ENCODE measurements at regions not wholly inside any gene's neighbourhood (a gene's known extent, or its start where the extent isn't known, plus 50 kb on each side); places are given as distances from the start of the nearest gene placed in this dataset.

DNA sequence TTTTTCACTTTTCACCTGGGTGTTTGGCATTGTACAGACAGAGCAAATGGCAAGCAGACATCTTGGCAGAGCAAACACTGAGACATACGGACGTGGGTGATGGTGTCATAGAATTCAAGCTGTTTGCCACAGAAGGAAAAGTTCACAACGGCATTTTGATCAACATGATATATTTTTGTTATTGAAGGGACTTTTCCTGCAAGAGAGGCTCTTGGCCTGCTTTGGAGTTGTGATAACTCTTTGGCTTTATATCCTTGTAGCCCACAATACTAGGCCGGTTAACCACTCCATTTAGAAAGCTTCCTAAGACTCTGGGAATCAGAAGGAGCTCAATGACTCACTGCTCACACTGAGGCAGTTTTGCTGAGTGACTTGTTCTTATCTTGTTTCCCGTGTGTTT is 1038.3 kb downstream of the TLE1 start:
- no peak overlapping the region for H3K4me3 ChIP-seq
- H3K9me3 ChIP-seq, result peaks cover 0 to 8% of the 10 kb centered on the region in 2 donors
- TF ChIP-seq, protein P1, sequence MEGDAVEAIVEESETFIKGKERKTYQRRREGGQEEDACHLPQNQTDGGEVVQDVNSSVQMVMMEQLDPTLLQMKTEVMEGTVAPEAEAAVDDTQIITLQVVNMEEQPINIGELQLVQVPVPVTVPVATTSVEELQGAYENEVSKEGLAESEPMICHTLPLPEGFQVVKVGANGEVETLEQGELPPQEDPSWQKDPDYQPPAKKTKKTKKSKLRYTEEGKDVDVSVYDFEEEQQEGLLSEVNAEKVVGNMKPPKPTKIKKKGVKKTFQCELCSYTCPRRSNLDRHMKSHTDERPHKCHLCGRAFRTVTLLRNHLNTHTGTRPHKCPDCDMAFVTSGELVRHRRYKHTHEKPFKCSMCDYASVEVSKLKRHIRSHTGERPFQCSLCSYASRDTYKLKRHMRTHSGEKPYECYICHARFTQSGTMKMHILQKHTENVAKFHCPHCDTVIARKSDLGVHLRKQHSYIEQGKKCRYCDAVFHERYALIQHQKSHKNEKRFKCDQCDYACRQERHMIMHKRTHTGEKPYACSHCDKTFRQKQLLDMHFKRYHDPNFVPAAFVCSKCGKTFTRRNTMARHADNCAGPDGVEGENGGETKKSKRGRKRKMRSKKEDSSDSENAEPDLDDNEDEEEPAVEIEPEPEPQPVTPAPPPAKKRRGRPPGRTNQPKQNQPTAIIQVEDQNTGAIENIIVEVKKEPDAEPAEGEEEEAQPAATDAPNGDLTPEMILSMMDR (IDR thresholded peaks at IDR 0.05), result no peak
- H3K27ac ChIP-seq, result peak overlapping the region in 1 of 2 donors; percentile 41
- ATAC-seq, result peak; percentile 60
- intact Hi-C loops (cut with DNase I), result no loop called here
- H3K4me1 ChIP-seq, result peaks cover 0 to 4% of the 10 kb centered on the region in 2 donors
- no peaks in the 10 kb centered on the region for H3K36me3 ChIP-seq
- H3K27me3 ChIP-seq, result no peaks in the 10 kb centered on the region
- peak in 1 of 4 donors; percentile 10 for DNase-seq

DNA sequence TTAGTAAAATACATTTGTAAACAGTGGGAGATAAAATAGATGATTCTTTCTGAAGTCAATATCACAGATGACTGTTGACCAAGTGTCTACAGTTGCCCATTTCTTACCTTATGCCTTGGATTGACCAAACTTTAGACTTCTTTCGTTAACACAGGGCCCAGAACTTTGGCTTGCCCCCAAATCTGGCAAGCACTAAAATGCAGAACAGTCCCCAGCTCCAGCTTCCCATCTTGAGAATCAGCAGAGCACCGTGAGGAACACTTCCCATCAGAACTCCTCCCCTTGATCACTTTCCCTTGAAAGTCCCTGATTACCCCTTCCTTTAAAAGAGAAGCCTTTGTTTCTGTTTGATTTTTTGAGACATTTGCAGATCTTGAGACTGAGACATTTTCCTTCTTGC is 1039.9 kb downstream of the TLE1 start:
- Histone ChIP-seq H3K9me3 (peaks cover 0 to 6% of the 10 kb centered on the region in 2 donors), H3K27ac (peak overlapping the region in 1 of 2 donors; percentile 57), H3K36me3 (no peaks in the 10 kb centered on the region), H3K4me3 (no peak overlapping the region), H3K4me1 (peaks cover 0 to 4% of the 10 kb centered on the region in 2 donors), H3K27me3 (no peaks in the 10 kb centered on the region)
- ATAC-seq (no peak), DNase-seq (no peak)
- intact Hi-C loops (cut with DNase I), result no loop called here
- TF ChIP-seq, protein P1 (IDR thresholded peaks at IDR 0.05), result no peak

DNA sequence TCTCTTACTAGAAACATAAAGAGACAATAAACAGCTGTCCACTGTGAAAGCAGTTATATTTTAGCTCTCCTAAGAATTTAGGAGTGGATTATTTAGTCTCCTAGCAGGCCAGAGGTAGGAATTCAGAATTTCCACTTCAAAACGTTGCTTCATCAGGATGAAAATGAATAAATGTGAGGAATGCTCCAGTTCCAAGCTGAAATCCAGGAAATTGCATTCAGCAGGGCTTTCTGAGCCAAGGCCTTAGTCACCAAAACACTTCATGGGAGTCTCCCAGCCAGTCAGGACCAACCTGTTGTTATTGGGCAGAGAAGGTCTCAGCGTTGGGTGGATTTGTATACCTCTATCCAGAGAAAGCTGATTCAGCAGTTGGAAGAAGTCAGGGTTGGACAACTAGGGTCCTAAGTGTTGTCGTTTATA is 1040.3 kb downstream of the TLE1 start:
- peak; percentile 83 for ATAC-seq
- Histone ChIP-seq H3K36me3 (no peaks in the 10 kb centered on the region), H3K27ac (peak overlapping the region in 1 of 2 donors; percentile 57), H3K4me3 (no peak overlapping the region), H3K4me1 (peaks cover 0 to 4% of the 10 kb centered on the region in 2 donors), H3K27me3 (no peaks in the 10 kb centered on the region), H3K9me3 (peaks cover 0 to 7% of the 10 kb centered on the region in 2 donors)
- TF ChIP-seq, protein P1 (IDR thresholded peaks at IDR 0.05), result no peak
- intact Hi-C loops (cut with DNase I), result no loop called here
- peak in 3 of 4 donors; percentile 17 to 40 (median 25) for DNase-seq

DNA sequence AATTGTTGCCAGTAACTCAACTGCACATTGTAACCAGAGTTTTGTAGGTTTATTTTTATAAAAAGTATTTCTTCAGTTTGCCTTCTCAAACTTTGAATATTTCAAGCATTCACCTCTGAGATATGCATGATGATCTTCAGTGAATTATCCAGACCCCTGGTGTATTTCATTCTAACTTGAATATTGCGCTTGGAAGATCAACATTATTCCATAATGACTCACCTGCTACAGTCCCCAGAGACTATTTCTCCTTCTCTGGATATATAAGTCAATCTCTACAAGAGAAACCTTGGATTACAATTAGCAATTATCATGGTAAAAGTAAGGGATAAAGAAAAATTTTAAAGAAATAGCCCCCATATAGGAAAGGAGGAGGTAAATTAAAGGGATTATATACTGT is 1041.0 kb downstream of the TLE1 start:
- Histone ChIP-seq H3K36me3 (no peaks in the 10 kb centered on the region), H3K4me3 (no peak overlapping the region), H3K4me1 (peaks cover 0 to 4% of the 10 kb centered on the region in 2 donors), H3K9me3 (peaks cover 0 to 4% of the 10 kb centered on the region in 2 donors), H3K27ac (peak overlapping the region in 1 of 2 donors; percentile 20), H3K27me3 (no peaks in the 10 kb centered on the region)
- ATAC-seq (no peak), DNase-seq (no peak)
- TF ChIP-seq, protein P1 (IDR thresholded peaks at IDR 0.05), result no peak
- intact Hi-C loops (cut with DNase I), result no loop called here

DNA sequence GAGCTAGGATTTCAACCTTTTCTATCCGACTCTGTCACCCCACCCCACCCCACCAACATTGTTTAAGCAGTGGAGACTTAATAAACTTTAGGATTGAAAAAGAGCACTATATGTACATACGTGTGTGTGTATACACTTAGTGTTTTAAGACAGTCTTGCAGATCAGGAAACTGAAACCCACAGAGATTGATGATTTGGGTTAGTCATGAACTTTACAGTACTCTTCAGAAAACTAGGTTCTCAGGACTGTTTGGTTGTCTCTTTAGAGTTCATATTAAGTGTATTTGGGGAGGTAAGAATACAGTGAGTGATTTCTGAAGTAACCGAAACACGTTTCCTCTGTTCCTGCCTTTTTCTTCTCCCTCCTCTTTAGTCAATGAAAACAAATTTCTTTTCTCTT is 1043.1 kb downstream of the TLE1 start:
- intact Hi-C loops (cut with DNase I), result no loop called here
- Histone ChIP-seq H3K27ac (no peak overlapping the region), H3K9me3 (peaks cover 0 to 2% of the 10 kb centered on the region in 2 donors), H3K4me3 (no peak overlapping the region), H3K36me3 (no peaks in the 10 kb centered on the region), H3K4me1 (peaks cover 0 to 4% of the 10 kb centered on the region in 2 donors), H3K27me3 (no peaks in the 10 kb centered on the region)
- TF ChIP-seq, protein P1 (IDR thresholded peaks at IDR 0.05), result no peak
- ATAC-seq (no peak), DNase-seq (no peak)

All from left lung (tissue), 4 donors.